ENCODE measurements at regions not wholly inside any gene's neighbourhood (a gene's known extent, or its start where the extent isn't known, plus 50 kb on each side); places are given as distances from the start of the nearest gene placed in this dataset.
A peak's percentile ranks its signal among the peaks of the same experiment; 100 is the strongest.

GRCh38 chr14:104387022-104388010, 192.2 kb upstream of the C14orf180 start:
- FAIRE-seq (peak; percentile 78), DNase-seq (ENCODE audit: insufficient read length) (no peak)
- TF ChIP-seq POLR2A (IDR thresholded peaks at IDR 0.05; ENCODE audit: low read depth, low read length) (no peak), POLR2AphosphoS5 (IDR thresholded peaks at IDR 0.05; ENCODE audit: low read depth, low read length) (no peak), TAF1 (IDR thresholded peaks at IDR 0.05; ENCODE audit: borderline replicate concordance, low read depth, low read length) (no peak)

DNA sequence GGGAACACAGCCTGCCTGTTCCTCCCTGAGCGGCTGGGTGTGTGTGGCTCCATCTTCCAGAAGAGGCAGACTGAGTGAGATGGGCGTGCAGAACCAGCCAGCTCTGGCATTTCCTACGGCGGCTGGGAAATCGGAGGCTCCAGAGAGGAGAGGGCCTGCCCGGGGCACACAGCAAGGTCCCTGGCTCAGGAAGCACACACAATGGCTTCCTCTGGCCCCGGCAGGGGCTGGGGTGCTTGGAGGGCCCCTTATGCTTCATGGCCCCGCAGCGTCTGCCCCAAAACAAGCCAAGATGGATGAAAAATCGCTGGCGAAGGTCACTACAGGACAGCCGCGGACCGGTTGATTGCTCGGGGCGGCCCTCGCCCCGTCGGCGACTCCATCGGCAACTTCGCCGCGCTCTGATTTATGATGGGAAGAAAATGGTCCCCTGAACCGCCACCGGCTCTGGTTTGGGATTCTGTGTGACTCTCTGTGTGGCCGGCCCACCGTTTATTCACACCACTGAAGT, 191.5 kb upstream of the C14orf180 start:
- no peak for FAIRE-seq
- TF ChIP-seq POLR2A (IDR thresholded peaks at IDR 0.05; ENCODE audit: low read depth, low read length) (no peak), POLR2AphosphoS5 (IDR thresholded peaks at IDR 0.05; ENCODE audit: low read depth, low read length) (no peak), TAF1 (IDR thresholded peaks at IDR 0.05; ENCODE audit: borderline replicate concordance, low read depth, low read length) (no peak)
- no peak for DNase-seq (ENCODE audit: insufficient read length)

- no peak for DNase-seq (ENCODE audit: insufficient read length)
- no peak for TF ChIP-seq POLR2AphosphoS5 (IDR thresholded peaks at IDR 0.05; ENCODE audit: low read depth, low read length)
- no peak for TF ChIP-seq POLR2A (IDR thresholded peaks at IDR 0.05; ENCODE audit: low read depth, low read length)
- no peak for TF ChIP-seq TAF1 (IDR thresholded peaks at IDR 0.05; ENCODE audit: borderline replicate concordance, low read depth, low read length)
- FAIRE-seq, result no peak
These were observed 190.8 kb upstream of the C14orf180 start for GRCh38 chr14:104388541-104389325.

DNA sequence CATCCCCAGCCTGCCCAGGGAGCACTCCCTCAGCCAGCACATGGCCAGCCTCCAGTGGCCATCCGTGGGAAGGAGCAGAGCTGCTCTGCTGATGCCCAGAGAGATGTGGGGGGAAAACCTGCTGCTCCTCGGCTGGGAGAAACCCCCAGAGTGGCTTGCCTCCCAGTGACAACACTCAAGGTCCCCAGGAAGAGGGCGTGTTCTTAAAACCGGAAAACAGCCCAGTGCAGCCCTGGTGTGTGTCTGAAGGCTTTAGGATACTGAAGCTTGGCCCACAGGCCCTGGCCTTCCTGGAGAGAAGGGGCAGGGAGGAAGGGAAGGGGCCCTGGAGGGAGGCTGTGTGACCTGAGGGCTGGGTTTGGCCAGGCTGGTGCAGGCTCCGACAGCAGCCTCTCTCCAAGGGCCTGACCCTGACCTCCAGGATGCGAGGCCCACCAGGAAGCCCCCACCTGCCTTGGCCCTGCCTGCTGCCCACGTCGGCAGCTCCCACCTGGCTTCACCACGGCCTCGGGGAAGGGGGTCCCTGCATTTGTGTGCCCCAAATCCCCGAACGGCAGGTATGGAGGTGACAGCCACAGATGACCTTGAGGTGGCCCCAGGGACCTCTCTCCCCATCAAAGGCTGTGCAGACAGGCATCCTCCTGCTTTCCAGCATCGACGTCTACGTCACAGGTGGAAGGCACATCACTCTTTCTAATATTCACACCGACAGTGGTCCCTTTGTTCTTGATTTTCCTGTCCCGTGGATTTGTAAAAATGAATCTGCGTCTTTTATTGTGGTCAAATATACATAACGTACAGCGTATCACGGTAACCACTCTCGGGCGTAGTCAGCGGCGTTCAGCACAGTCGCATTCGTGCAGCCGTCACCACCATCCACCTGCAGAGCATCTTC, 190.0 kb upstream of the C14orf180 start:
- no peak for DNase-seq (ENCODE audit: insufficient read length)
- no peak for TF ChIP-seq POLR2AphosphoS5 (IDR thresholded peaks at IDR 0.05; ENCODE audit: low read depth, low read length)
- no peak for TF ChIP-seq POLR2A (IDR thresholded peaks at IDR 0.05; ENCODE audit: low read depth, low read length)
- TF ChIP-seq TAF1 (IDR thresholded peaks at IDR 0.05; ENCODE audit: borderline replicate concordance, low read depth, low read length), result no peak
- no peak for FAIRE-seq

GRCh38 chr14:104390221-104390931, 189.2 kb upstream of the C14orf180 start:
- FAIRE-seq, result no peak
- DNase-seq (ENCODE audit: insufficient read length), result no peak
- TF ChIP-seq POLR2A (IDR thresholded peaks at IDR 0.05; ENCODE audit: low read depth, low read length) (no peak), TAF1 (IDR thresholded peaks at IDR 0.05; ENCODE audit: borderline replicate concordance, low read depth, low read length) (no peak), POLR2AphosphoS5 (IDR thresholded peaks at IDR 0.05; ENCODE audit: low read depth, low read length) (no peak)

- DNase-seq (ENCODE audit: insufficient read length), result no peak
- TF ChIP-seq TAF1 (IDR thresholded peaks at IDR 0.05; ENCODE audit: borderline replicate concordance, low read depth, low read length) (no peak), POLR2AphosphoS5 (IDR thresholded peaks at IDR 0.05; ENCODE audit: low read depth, low read length) (no peak), POLR2A (IDR thresholded peaks at IDR 0.05; ENCODE audit: low read depth, low read length) (no peak)
- no peak for FAIRE-seq
These were observed 188.3 kb upstream of the C14orf180 start for GRCh38 chr14:104390941-104391901.

DNA sequence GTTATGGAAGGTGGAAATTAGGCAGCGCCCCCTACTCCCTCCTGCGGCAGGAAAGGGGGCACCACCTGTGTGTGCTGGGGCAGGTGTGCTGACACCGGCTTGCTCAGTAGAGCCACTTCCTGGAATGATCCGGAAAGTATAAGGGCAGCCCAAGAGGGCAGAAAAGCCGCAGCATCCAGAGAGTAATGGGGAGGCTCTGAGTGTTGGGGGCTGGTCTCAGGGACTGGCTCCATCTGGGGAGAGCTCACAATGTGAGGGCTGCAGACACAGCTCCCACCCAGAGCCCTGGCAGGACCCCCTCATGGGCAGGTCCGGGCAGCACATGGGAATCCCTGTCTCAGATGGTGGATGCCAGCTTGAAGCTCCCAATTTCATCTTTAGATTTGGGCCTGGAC, 187.6 kb upstream of the C14orf180 start:
- no peak for DNase-seq (ENCODE audit: insufficient read length)
- FAIRE-seq, result no peak
- TF ChIP-seq POLR2A (IDR thresholded peaks at IDR 0.05; ENCODE audit: low read depth, low read length) (no peak), TAF1 (IDR thresholded peaks at IDR 0.05; ENCODE audit: borderline replicate concordance, low read depth, low read length) (no peak), POLR2AphosphoS5 (IDR thresholded peaks at IDR 0.05; ENCODE audit: low read depth, low read length) (no peak)

DNA sequence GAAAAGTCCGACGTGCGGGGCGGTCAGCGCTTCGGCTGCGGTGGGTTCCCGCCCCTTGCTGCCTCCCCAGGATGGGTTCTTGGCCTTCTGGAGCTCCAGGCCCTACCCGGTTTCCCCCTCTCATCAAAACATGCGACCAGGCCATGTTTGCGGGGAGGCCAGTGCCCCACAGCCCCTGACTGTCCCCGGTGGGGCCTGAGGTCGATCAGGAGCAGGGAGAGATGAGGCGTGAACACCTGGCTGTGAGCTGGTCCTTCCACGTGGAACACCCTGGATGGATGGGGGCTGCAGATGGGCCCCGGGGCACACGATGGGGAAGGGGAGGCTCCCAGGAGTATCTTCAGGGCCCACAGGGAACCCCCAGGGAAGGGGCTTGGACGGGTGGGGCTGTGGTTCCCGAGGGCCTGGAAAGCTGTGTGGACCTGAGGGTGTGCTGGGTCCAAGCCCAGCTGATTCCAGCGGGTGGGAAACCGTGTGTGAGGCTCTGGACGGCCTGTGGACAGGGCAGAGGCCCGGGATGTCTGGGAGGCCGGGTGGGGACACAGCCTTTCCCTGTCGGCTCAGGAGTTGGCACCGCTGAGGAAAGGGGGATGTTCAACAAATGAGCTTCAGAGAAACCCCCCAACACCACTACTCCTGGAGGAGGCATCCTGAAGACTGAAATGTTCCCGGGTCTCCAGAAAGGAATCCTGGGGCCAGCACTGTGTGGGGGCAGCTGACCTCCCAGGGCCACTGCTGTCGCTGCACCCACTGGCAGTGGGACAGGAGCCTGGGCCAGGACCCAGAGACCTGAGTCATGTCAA, 187.0 kb upstream of the C14orf180 start:
- no peak for TF ChIP-seq TAF1 (IDR thresholded peaks at IDR 0.05; ENCODE audit: borderline replicate concordance, low read depth, low read length)
- TF ChIP-seq POLR2A (IDR thresholded peaks at IDR 0.05; ENCODE audit: low read depth, low read length), result no peak
- no peak for TF ChIP-seq POLR2AphosphoS5 (IDR thresholded peaks at IDR 0.05; ENCODE audit: low read depth, low read length)
- no peak for DNase-seq (ENCODE audit: insufficient read length)
- FAIRE-seq, result no peak

All from GM12892 (cell line).